GM21526 (cell line): ENCODE measurements at regions not wholly inside any gene's neighbourhood (a gene's known extent, or its start where the extent isn't known, plus 50 kb on each side); places are given as distances from the start of the nearest gene placed in this dataset.
"Not testable (repeated sequence)": the region's sequence is repeated elsewhere in the genome, so short reads cannot be mapped to it uniquely, and the experiment has no call there.

Experiments used
- ATAC-seq: cut with Tn5 transposase; IDR thresholded peaks from one replicate; pipeline ENCODE4 v1.9.1; 2021; ENCODE audit warnings: moderate library complexity; ENCODE audit not compliant: unreplicated experiment, low FRiP score

- no peak for ATAC-seq
Measured at GRCh38 chr18:30485078-30485477, 557.5 kb downstream of the DSC3 start.

GRCh38 chr18:30481871-30482270 lies 560.7 kb downstream of the DSC3 start:
- ATAC-seq, result no peak

- no peak for ATAC-seq
Measured at GRCh38 chr18:30469091-30469490, 573.5 kb downstream of the DSC3 start.

- no peak for ATAC-seq
Measured at GRCh38 chr18:30465096-30465495, 577.4 kb downstream of the DSC3 start.

- ATAC-seq, result no peak
Measured at GRCh38 chr18:30457156-30457555, 585.4 kb downstream of the DSC3 start.

- ATAC-seq, result no peak
Measured at GRCh38 chr18:30455741-30456140, 586.8 kb downstream of the DSC3 start.

- no peak for ATAC-seq
Measured at GRCh38 chr18:30454920-30455319, 587.6 kb downstream of the DSC3 start.

GRCh38 chr18:30451981-30452380 lies 590.6 kb downstream of the DSC3 start:
- no peak for ATAC-seq

- no peak for ATAC-seq
Measured at GRCh38 chr18:30450927-30451326, 591.6 kb downstream of the DSC3 start.

GRCh38 chr18:30446605-30447004 lies 595.9 kb downstream of the DSC3 start:
- ATAC-seq, result no peak

- no peak for ATAC-seq
Measured at GRCh38 chr18:30444544-30444943, 598.0 kb downstream of the DSC3 start.

GRCh38 chr18:30440351-30440750 lies 602.2 kb downstream of the DSC3 start:
- no peak for ATAC-seq

- ATAC-seq, result no peak
Measured at GRCh38 chr18:30439174-30439573, 603.4 kb downstream of the DSC3 start.

GRCh38 chr18:30432349-30432748 lies 610.2 kb downstream of the DSC3 start:
- no peak for ATAC-seq

GRCh38 chr18:30419399-30419798 lies 623.1 kb downstream of the DSC3 start:
- ATAC-seq, result not testable (repeated sequence)

GRCh38 chr18:30415903-30416302 lies 626.6 kb downstream of the DSC3 start:
- ATAC-seq, result no peak

- ATAC-seq, result no peak
Measured at GRCh38 chr18:30409120-30409519, 633.4 kb downstream of the DSC3 start.

- no peak for ATAC-seq
Measured at GRCh38 chr18:30406728-30407127, 635.8 kb downstream of the DSC3 start.

GRCh38 chr18:30405038-30405437 lies 637.5 kb downstream of the DSC3 start:
- no peak for ATAC-seq

GRCh38 chr18:30404422-30404821 lies 638.1 kb downstream of the DSC3 start:
- ATAC-seq, result no peak

GRCh38 chr18:30403278-30403677 lies 639.3 kb downstream of the DSC3 start:
- ATAC-seq, result no peak

- no peak for ATAC-seq
Measured at GRCh38 chr18:30387401-30387800, 655.1 kb downstream of the DSC3 start.

- no peak for ATAC-seq
Measured at GRCh38 chr18:30386624-30387023, 655.9 kb downstream of the DSC3 start.
